RWPE1 (cell line): ENCODE measurements at regions not wholly inside any gene's neighbourhood (a gene's known extent, or its start where the extent isn't known, plus 50 kb on each side); places are given as distances from the start of the nearest gene placed in this dataset.

Experiments
- CTCF ChIA-PET: fragments of 350-600 bp; sonication (Branson Sonifier 250); formaldehyde crosslinking; extraction: SDS; loops from one replicate; lab custom pipeline; 2021; lab: Yijun Ruan, JAX
- POLR2A ChIA-PET: fragments of 400-600 bp; formaldehyde crosslinking; extraction: SDS; loops from one replicate; lab custom pipeline; 2020; ENCODE audit warnings: antibody characterized with exemption; ENCODE audit not compliant: low non-redundant PET; lab: Yijun Ruan, JAX
- DNase-seq: peaks from one replicate; pipeline ENCODE4 v3.0.0; 2012; ENCODE audit warnings: low spot score
- H3K27ac ChIP-seq: fragments of 450-650 bp; 2 replicates; pipeline ENCODE4 v1.5.1; 2017
- TF ChIP-seq, protein P1 (sequence below): fragments of 450-650 bp; conservative IDR thresholded peaks from 2 replicates; pipeline ENCODE4 v1.5.1; 2017; ENCODE audit warnings: low read depth, mild to moderate bottlenecking

GRCh38 chr2:142332196-142332595 is 201.4 kb upstream of the LRP1B start:
- POLR2A ChIA-PET: no interaction called here

GRCh38 chr2:142330458-142330857 is 199.6 kb upstream of the LRP1B start:
- TF ChIP-seq, protein P1, sequence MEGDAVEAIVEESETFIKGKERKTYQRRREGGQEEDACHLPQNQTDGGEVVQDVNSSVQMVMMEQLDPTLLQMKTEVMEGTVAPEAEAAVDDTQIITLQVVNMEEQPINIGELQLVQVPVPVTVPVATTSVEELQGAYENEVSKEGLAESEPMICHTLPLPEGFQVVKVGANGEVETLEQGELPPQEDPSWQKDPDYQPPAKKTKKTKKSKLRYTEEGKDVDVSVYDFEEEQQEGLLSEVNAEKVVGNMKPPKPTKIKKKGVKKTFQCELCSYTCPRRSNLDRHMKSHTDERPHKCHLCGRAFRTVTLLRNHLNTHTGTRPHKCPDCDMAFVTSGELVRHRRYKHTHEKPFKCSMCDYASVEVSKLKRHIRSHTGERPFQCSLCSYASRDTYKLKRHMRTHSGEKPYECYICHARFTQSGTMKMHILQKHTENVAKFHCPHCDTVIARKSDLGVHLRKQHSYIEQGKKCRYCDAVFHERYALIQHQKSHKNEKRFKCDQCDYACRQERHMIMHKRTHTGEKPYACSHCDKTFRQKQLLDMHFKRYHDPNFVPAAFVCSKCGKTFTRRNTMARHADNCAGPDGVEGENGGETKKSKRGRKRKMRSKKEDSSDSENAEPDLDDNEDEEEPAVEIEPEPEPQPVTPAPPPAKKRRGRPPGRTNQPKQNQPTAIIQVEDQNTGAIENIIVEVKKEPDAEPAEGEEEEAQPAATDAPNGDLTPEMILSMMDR: no peak
- DNase-seq: no peak
- H3K27ac ChIP-seq: no peak overlapping the region
- CTCF ChIA-PET: no interaction called here
- POLR2A ChIA-PET: no interaction called here

More at GRCh38 chr2:142332196-142332595, 201.4 kb upstream of the LRP1B start:
- TF ChIP-seq, protein P1: no peak
- CTCF ChIA-PET: no interaction called here
- DNase-seq: no peak
- no peak overlapping the region for H3K27ac ChIP-seq

DNA sequence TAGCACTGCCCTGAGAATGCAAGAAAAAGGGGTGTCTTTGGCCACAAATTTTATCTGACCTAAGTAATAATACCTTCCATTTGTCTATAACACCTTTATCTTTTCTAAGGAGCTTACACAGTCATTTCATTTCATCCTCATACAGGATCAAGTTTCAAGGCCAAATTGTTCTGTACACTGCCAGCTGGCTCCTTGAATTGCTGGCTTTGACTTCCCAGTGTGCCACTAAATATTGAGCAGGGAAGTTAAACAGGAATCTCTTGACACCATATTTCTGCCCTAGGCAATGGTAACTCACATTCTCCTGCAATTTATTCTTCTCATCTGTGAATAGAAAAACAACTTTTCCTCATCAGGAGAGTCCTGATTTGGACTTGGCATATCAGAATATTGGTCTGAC is 195.1 kb upstream of the LRP1B start:
- H3K27ac ChIP-seq: no peak overlapping the region
- no peak for DNase-seq
- ChIA-PET POLR2A (no interaction called here), CTCF (no interaction called here)
- TF ChIP-seq, protein P1: no peak

DNA sequence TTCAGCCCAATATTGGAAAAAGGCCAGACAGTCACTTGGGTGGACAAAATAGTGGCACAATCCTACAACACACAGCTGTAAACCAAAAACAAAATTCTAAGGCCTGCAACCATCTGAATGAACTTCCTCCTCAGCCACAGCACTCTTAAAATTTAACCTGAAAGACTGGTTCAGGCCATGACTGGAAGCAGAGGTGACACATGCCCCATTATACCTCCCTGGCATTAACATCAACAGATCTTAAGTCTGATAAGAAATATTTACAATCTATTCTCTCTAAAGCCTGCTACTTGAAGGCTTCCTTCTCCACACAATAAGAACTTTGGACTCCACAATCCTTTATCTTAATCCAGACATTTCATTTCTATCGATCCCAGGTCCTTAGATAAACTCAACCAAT is 192.4 kb upstream of the LRP1B start:
- CTCF ChIA-PET: no interaction called here
- POLR2A ChIA-PET: no interaction called here
- H3K27ac ChIP-seq: no peak overlapping the region
- TF ChIP-seq, protein P1: no peak
- DNase-seq: no peak

DNA sequence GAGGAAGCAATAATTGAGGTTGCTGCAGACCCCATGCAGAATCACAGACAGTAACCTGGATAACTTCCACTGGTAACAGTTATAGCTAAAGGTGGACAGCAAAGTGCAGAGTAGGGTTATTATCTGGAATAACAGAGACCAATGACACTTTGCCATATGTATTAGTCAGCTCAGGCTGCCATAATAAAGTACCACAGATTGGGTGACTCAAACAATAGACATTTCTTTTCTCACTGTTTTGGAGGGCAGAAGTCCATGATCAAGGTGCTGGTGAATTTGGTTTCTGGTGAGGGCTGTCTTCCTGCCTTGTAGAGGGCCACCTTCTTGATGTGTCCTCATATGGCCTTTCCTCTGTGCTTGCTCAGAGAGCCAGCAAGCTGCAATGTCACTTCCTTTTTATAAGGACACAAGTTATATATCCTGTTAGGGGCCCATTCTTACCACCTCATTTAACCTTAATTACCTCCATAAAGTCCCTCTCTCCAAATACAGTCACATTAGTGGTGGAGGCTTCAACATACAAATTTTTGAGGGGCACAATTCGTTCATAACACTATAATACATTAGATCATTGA is 191.0 kb upstream of the LRP1B start:
- no peak for DNase-seq
- no peak overlapping the region for H3K27ac ChIP-seq
- CTCF ChIA-PET: no interaction called here
- POLR2A ChIA-PET: no interaction called here
- TF ChIP-seq, protein P1: no peak

- TF ChIP-seq, protein P1: no peak
- CTCF ChIA-PET: no interaction called here
- POLR2A ChIA-PET: no interaction called here
- no peak for DNase-seq
- H3K27ac ChIP-seq: no peak overlapping the region
These were observed 189.3 kb upstream of the LRP1B start for GRCh38 chr2:142320067-142320466.
